ENCODE measurements at regions not wholly inside any gene's neighbourhood (a gene's known extent, or its start where the extent isn't known, plus 50 kb on each side); places are given as distances from the start of the nearest gene placed in this dataset.

GRCh38 chr11:110809417-110810199, 97.4 kb upstream of the ARHGAP20 start:
- TF ChIP-seq FOXA1 (IDR thresholded peaks at IDR 0.05) (no peak), FOXM1 (IDR thresholded peaks at IDR 0.05; ENCODE audit: borderline replicate concordance) (no peak), NFRKB (IDR thresholded peaks at IDR 0.05) (no peak), FOXK2 (IDR thresholded peaks at IDR 0.05) (no peak), BHLHE40 (IDR thresholded peaks at IDR 0.05; ENCODE audit: borderline replicate concordance) (no peak), SUZ12 (IDR thresholded peaks at IDR 0.05) (no peak), ELF4 (IDR thresholded peaks at IDR 0.05) (no peak), ARNT (IDR thresholded peaks at IDR 0.05) (no peak), SP1 (IDR thresholded peaks at IDR 0.05) (no peak), TARDBP (IDR thresholded peaks at IDR 0.05) (no peak)
